Panc1 (cell line): ENCODE measurements at regions not wholly inside any gene's neighbourhood (a gene's known extent, or its start where the extent isn't known, plus 50 kb on each side); places are given as distances from the start of the nearest gene placed in this dataset.

Experiments
- ATAC-seq: fragments of 200-7000 bp; cut with Tn5 transposase; 2 replicates; pipeline ENCODE4 v1.9.1; 2020; ENCODE audit warnings: mild to moderate bottlenecking, moderate library complexity
- BruUV-seq: library from RNA; stranded (reverse); fragments of 400-500 nt; replicated peaks from 2 replicates; lab custom pipeline; 2021; lab: Mats Ljungman, UMichigan
- CTCF ChIA-PET: fragments of 300-600 bp; sonication (Branson Sonifier 250); formaldehyde crosslinking; loops from one replicate; lab custom pipeline; 2022; ENCODE audit warnings: antibody characterized with exemption; lab: Charles Lee
- POLR2A ChIA-PET: fragments of 300-600 bp; sonication (Branson Sonifier 250); formaldehyde crosslinking; loops from one replicate; lab custom pipeline; 2022; ENCODE audit warnings: antibody characterized with exemption; lab: Charles Lee
- DNase-seq: peaks from one replicate; pipeline ENCODE4 v3.0.0-alpha.2; 2010; ENCODE audit warnings: low read depth, low spot score
- H3K27ac ChIP-seq: 2 replicates; pipeline ENCODE4 v1.5.1; 2011; ENCODE audit warnings: mild to moderate bottlenecking, low read length, inconsistent platforms
- H3K27me3 ChIP-seq: fragments of 200-500 bp; sonication (Bioruptor generic); 2 replicates; pipeline ENCODE4 v1.6.0; 2014; ENCODE audit warnings: low read length, inconsistent platforms; ENCODE audit not compliant: control insufficient read depth, insufficient read depth
- H3K36me3 ChIP-seq: fragments of 200-500 bp; sonication (Bioruptor generic); 2 replicates; pipeline ENCODE4 v1.5.1; 2014; ENCODE audit warnings: inconsistent platforms, mild to moderate bottlenecking, low read length, moderate library complexity; ENCODE audit not compliant: control insufficient read depth, insufficient read depth
- H3K4me1 ChIP-seq: 2 replicates; pipeline ENCODE4 v1.5.1; 2011; ENCODE audit warnings: inconsistent platforms, mild to moderate bottlenecking, low read length, moderate library complexity; ENCODE audit not compliant: control insufficient read depth, insufficient read depth
- H3K4me3 ChIP-seq, 2 experiments: 2 replicates each; pipeline ENCODE4 v1.5.1; 2011 to 2012; ENCODE audit warnings: low read depth in 2 of 2, low read length in 2 of 2, mild to moderate bottlenecking in 2 of 2, inconsistent platforms in 1 of 2, moderate library complexity in 1 of 2
- H3K9me3 ChIP-seq: fragments of 200-500 bp; sonication (Bioruptor generic); 2 replicates; pipeline ENCODE4 v1.5.1; 2014; ENCODE audit warnings: low read depth, mild to moderate bottlenecking, inconsistent platforms, low read length, moderate library complexity; ENCODE audit not compliant: control insufficient read depth, insufficient read depth
- CTCF ChIP-seq: fragments of 450-650 bp; IDR thresholded peaks from 2 replicates; pipeline ENCODE4 v1.5.1; 2017; ENCODE audit warnings: mild to moderate bottlenecking
- POLR2AphosphoS5 ChIP-seq: IDR thresholded peaks from 2 replicates; pipeline ENCODE4 v1.6.1; 2012; ENCODE audit warnings: mild to moderate bottlenecking, low read depth, low read length, moderate library complexity
- REST ChIP-seq, 2 experiments: IDR thresholded peaks; 2 replicates each; pipeline ENCODE4 v1.6.1; 2011 to 2012; ENCODE audit warnings: low read depth in 2 of 2, control low read depth in 1 of 2, low read length in 1 of 2, mild to moderate bottlenecking in 1 of 2, moderate library complexity in 1 of 2; ENCODE audit not compliant: insufficient read depth in 1 of 2
- SIN3A ChIP-seq: IDR thresholded peaks from 2 replicates; pipeline ENCODE4 v1.6.1; 2012; ENCODE audit warnings: low read depth, mild to moderate bottlenecking, low read length, moderate library complexity, borderline replicate concordance; ENCODE audit not compliant: insufficient read depth
- TCF7L2 ChIP-seq: IDR thresholded peaks from 2 replicates; pipeline ENCODE4 v1.6.1; 2011; ENCODE audit warnings: mild to moderate bottlenecking, low read depth, low read length, inconsistent platforms
- in situ Hi-C: cut with HindIII; loops from 2 replicates; pipeline ENCODE4 v1.10.0; 2016; ENCODE audit warnings: low sequenced_read_pairs, low pct_unique_long_range_greater_than_20kb
- intact Hi-C: fragments of 100-400 bp; cut with micrococcal nuclease; formaldehyde crosslinking; loops from one replicate; pipeline ENCODE4 v1.10.0; 2022; ENCODE audit not compliant: unreplicated experiment

GRCh38 chr10:83982812-83983211 lies 156.5 kb upstream of the GHITM start:
- Histone ChIP-seq H3K27ac (no peak overlapping the region), H3K4me3 (no peak overlapping the region), H3K4me1 (no peaks in the 10 kb centered on the region), H3K9me3 (no peaks in the 10 kb centered on the region), H3K27me3 (no peaks in the 10 kb centered on the region), H3K36me3 (no peaks in the 10 kb centered on the region)
- no peak for DNase-seq
- CTCF ChIA-PET, result no interaction called here
- intact Hi-C loops (no loop called here), in situ Hi-C loops (no loop called here)
- no peak for TF ChIP-seq SIN3A
- no peak for TF ChIP-seq CTCF
- TF ChIP-seq POLR2AphosphoS5, result no peak
- TF ChIP-seq TCF7L2, result no peak
- no peak for ATAC-seq
- no TSS peak for BruUV-seq
- POLR2A ChIA-PET, result no interaction called here

DNA sequence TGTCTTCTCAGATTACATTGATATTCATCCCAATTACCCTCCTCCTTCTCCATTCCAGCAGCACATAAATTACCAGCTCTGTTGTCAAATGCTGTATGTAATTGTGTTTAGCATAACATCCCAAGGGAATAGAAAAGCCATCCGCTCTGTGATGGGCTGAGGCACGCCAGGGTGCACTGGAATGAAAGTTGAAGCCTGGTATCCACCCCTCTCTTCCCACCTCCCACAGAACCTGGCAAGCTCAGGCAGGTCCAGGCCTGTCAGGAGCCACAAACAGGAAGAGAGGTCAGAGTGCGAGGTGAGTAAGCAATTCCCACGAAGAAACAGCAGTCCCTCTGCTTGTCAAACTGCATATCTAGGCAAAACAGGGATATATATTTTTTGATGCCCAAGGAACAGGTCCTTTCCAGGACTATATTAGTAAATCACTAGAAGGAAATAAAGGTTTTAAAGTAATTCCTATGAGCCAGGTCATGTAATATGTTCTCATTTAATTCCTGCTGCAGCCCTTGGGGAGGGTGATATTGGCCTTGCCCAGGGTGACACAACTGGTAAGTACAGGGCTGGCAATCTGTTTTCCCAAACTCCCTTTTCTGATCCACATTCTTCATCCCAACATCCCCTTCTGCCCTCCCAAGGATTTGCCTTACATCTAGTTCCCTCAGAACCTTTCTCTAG lies 155.6 kb upstream of the GHITM start:
- no peak overlapping the region for H3K27ac ChIP-seq
- in situ Hi-C loops (no loop called here), intact Hi-C loops (no loop called here)
- no peaks in the 10 kb centered on the region for H3K4me1 ChIP-seq
- no TSS peak for BruUV-seq
- H3K4me3 ChIP-seq, result no peak overlapping the region
- no peaks in the 10 kb centered on the region for H3K27me3 ChIP-seq
- no peaks in the 10 kb centered on the region for H3K36me3 ChIP-seq
- ATAC-seq (no peak), DNase-seq (no peak)
- CTCF ChIA-PET, result no interaction called here
- no peaks in the 10 kb centered on the region for H3K9me3 ChIP-seq
- POLR2A ChIA-PET, result no interaction called here
- TF ChIP-seq TCF7L2 (no peak), CTCF (no peak), SIN3A (no peak), POLR2AphosphoS5 (no peak), REST (IDR thresholded peaks at IDR 0.05; ENCODE audit: insufficient read depth in 1 of 2, low read depth in 2 of 2, low read length in 1 of 2) (no peak)
